Posterior vena cava (tissue), 2 donors: ENCODE measurements at regions not wholly inside any gene's neighbourhood (a gene's known extent, or its start where the extent isn't known, plus 50 kb on each side); places are given as distances from the start of the nearest gene placed in this dataset.
A peak's percentile ranks its signal among the peaks of the same experiment; 100 is the strongest.

ENCODE experiments used
- DNase-seq: peaks from one replicate; pipeline ENCODE4 v3.0.0-alpha.2; 2020; ENCODE audit warnings: low spot score
- intact Hi-C, 2 donors: fragments of 100-400 bp; cut with DNase I; formaldehyde crosslinking; loops; one replicate each; pipeline versions ENCODE4 v1.14.1 to v1.14.2; 2022 to 2023
- donor health status: DM: yes; HTN: yes; CAD: no.
- donor health status: DM: yes; HTN: yes; CAD: no.

DNA sequence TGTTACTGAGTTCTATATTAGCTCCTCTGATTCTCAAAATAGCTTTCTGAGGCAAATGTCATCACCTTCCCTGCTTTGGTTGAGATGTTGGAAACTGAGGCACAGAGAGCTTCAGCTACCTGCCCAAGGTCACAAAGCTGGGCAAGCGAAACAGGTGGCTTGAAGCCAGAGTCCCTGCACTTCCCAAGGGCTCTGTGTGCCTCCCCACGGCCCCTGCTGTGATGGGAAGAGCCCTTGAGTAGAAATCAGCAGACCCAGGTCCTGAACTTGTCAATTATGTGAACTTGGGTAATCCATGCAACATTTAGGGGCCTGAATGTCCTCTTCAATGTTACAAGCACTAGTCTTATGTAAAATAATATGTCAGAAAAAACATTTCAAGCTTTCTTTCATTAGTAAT lies 327.3 kb upstream of the PODXL start:
- no peak for DNase-seq
- intact Hi-C loops = no loop called here

- no peak for DNase-seq
- intact Hi-C loops = no loop called here
Measured at GRCh38 chr7:131883196-131883595, 326.8 kb upstream of the PODXL start.

DNA sequence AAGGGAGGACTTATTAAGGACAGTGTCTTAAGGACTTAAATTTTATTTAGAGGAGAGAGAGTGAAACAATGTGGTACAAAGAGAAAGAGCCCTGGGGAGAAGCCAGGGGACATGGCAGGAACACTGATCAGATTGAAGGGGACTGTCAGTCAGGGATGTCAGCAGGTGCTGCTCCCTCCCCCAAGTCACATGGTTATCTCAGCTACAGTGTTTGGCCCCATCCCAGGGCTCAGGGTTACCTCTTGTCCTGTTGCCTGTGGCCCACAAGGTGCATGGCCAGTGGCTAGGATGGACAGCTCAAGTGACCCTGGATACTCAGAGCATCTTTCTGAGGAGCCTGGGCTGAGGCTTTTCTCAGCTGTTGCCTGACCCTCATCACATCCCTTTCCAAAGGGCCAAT lies 325.9 kb upstream of the PODXL start:
- no peak for DNase-seq
- intact Hi-C loops = no loop called here

DNA sequence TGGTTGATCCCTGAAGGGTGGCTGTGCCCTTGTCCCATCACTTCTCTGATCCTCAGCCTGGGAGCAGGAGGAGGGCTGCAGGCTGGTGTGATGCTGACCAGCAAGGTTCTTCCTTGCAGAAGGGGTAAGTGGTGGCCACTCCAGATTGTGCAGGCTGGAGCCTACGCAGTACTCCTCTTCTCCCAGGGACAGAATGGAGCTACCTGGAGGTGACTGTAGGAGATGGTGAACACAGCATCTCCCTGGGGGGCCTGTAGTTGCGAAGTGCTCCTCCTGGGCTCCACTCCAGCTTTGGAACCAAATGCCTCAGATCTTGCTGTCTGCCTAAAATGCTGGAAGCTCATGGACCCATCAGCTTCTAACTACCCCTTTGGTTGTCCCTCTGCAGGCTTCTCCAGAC lies 323.6 kb upstream of the PODXL start:
- no peak for DNase-seq
- intact Hi-C loops = no loop called here

DNA sequence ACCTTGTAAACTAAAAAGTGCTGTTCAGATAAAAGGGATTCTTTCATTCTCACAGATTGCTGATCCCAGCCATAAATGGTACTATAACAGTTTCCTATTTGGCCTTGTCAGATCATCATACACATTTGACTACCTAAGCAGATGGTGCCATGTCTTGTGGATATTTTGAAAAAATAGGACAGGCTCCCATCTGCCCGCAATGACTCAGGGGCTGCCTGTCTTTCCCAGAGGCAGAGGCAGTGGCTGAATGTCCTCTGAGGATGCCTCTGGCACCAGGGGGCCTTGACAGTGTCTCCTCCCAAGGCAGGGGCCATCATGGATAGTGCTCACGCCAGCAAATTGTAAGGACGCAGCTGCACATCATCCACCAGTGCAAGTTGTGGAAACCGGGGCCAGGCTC lies 323.0 kb upstream of the PODXL start:
- intact Hi-C loops = no loop called here
- DNase-seq = no peak

GRCh38 chr7:131878777-131879176 lies 322.3 kb upstream of the PODXL start:
- DNase-seq = no peak
- intact Hi-C loops = no loop called here

DNA sequence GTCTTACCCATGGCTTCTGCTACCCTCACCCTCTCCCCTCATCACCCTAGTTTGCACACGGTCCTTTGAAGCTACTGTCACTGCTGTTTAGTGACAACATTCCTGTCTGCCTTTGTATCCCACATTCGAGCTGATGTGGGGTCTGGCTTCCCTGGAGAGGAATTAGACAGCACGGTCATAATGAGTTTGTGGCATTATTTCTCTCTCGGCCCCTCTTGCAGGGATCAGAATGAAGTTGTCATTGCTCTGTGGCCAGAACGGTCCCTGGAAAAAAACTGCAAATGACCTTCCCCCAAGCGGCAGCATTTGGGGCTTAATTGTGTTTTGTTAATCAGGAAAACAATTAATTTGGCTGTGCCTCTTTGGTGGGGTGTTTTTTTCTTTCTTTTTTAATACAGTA lies 317.2 kb upstream of the PODXL start:
- intact Hi-C loops = no loop called here
- DNase-seq = no peak

DNA sequence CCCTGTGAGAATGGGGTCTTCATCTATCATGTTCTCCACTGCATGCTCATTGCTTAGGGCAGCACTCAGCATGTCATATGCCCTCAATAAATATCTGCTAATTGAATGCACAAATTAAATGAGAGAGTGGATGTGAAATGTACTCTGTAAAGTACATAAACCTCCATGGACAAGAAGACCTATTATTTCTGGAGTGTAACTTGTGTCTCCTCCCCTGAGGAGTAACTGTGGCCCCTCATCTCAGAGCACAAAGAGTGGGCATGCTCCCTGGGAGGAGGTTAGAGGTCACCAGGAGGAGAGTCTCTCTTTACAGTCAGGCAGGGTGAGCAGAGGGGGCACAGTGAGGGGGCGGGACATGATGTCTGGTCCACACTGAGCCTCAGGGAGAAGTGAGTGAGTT lies 313.6 kb upstream of the PODXL start:
- intact Hi-C loops = no loop called here
- no peak for DNase-seq

GRCh38 chr7:131869169-131869844 lies 312.9 kb upstream of the PODXL start:
- DNase-seq = no peak
- intact Hi-C loops = no loop called here

- intact Hi-C loops = no loop called here
Measured at GRCh38 chr7:131867461-131867860, 311.0 kb upstream of the PODXL start.

DNA sequence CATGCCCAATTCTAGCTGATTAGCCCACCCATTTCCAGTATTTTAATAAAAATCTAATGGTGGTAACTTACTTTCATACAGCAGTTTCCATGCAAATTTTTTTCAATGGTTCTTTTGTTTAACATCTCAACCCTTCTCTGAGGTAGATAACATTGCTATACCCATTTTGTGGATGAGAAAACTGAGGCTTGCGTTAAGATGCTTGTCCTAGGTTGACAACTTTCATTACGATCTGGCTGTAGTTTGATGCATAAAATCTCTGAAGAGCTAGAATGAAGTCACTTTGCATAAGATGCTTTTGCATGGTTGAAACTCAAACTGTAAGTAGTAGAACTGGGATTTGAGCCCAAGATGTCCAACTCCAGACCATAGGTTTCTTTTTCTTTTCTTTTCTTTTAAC lies 309.5 kb upstream of the PODXL start:
- intact Hi-C loops = no loop called here

More at GRCh38 chr7:131867461-131867860, 311.0 kb upstream of the PODXL start:
- DNase-seq = no peak

DNA sequence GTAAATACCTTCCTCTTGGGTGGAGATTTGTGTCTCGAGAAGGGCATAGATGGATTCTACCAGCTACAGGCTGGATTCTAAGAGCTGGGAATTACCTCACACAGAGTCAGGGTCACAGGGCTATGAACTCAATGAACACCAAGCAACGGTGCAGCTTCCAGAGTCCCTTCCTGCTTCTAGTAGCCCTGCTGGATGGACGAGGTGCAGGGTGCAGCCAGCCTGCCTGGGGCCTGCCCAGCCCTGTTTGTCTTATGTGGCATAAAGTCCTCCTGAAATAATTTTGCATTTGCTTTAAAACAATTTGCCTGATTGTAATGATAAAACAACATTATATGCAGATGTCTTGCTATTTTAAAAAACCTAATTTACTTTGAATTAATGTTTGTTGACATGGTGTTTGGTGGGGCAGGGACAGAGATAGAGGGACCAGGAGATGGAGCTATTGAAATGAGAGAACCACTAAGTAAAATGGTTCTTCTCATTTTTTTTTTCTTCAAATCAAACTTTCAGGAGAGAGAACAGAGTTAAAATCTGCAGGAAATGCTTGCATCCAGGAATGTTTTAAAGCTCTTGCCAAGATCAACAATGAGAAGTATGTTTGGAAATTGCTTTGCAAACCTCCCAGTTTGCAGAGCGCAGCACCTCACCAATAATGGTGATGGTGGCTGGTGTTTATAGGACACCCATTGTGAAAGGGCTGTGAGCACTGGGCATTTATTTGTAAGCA lies 305.4 kb upstream of the PODXL start:
- DNase-seq = no peak
- intact Hi-C loops = no loop called here

More for the DNA sequence above, 309.5 kb upstream of the PODXL start:
- DNase-seq = no peak

DNA sequence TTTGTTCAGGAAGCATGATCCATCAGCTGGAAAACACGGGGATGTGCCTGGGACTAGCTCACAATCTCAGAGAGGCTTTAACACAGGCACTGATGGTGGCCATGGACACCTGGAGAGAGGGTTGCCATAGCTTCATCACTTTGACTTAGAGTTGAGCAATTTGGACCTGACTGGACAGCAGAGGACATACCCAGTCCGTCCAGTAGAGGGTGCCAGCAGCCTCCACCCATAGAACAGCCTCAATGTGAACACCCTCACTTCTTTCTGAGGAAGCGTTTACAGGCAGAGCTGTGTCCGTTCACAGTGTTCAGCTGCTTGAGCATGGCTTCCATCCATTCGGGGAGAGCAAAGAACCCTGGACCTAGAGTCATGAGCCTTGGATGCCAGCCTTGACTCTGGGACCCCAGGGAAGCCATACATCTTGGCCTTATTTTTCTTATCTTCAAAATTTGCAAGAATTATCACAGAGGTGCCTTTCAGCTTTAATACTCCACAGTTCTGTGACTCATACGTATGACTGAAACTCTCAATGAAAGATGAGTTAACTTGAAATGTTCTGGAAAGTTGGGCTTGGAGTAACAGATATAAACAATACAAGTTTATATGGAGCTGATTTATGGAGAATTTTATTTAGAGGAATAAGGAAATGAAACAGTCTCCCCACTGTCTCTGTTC lies 302.9 kb upstream of the PODXL start:
- peak; percentile 83 for DNase-seq

DNA sequence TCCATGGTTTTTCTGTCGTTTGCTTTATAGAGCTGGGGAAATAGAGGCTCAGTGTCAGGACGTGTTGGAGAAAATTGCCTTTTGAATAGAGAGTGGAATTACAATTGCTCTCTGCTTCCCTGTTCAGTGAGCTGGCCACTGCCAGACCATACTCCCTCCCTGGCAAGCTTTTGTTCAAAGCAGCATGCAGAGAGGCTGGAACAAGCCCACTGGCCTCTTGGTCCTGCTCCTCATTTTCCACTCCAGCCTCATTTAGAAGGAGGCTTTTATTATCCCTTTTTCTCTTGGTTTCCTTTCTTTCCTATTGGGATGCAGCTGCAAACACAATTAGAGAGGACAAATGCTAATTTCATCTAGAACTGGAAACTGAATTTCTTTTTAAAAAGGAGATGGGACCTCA lies 302.2 kb upstream of the PODXL start:
- intact Hi-C loops = loop anchor here in 1 of 2 donors (10.0 kb wide), 1 partner anchor 716 kb away; the partner anchor contains the start of gene PLXNA4
- DNase-seq = no peak

More for the DNA sequence above, 302.9 kb upstream of the PODXL start:
- intact Hi-C loops = loop anchor here in 1 of 2 donors (10.0 kb wide), 1 partner anchor 716 kb away; the partner anchor contains the start of gene PLXNA4

DNA sequence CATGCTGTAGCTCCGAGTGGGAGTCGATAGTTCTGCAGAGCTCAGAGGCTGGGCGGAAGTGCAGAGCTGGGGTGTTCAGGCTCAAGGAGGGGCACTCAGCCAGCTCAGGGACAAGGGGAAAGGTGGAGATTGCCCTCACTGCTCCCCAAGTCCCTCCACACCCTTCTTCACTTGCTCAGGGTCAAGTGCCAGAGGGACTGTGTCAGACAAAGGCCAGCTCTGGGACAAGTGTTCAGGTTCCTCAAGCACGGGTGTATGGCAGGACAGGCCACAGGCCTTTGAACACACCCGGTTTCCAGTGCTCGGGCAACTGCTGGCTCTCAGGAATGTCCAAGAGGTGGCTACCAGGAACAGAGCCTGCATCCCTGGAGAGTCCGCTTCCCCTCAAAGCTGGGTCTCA lies 293.0 kb upstream of the PODXL start:
- intact Hi-C loops = no loop called here
- no peak for DNase-seq

GRCh38 chr7:131848033-131848432 lies 291.6 kb upstream of the PODXL start:
- no peak for DNase-seq
- intact Hi-C loops = no loop called here

- no peak for DNase-seq
- intact Hi-C loops = no loop called here
Measured at GRCh38 chr7:131845573-131846314, 289.3 kb upstream of the PODXL start.

DNA sequence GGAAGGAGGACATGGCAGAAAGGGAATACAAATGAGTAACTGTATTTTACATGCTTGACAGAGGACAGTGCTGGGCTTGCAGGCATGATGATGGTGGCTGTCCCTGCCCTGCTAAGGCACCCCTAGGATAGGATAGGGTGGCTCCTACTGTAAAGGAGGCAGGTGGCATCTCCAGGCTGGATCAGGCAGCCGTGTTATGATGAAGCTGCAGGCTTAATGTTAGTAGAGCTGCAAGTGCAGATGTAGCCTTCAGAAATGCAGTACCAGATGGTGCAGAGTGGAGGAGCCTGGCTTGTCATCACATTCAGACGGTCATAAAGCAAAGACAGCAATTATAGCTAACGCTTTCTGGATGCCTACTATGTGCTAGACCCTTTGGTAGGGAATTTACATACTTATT lies 287.9 kb upstream of the PODXL start:
- no peak for DNase-seq
- intact Hi-C loops = no loop called here

- no peak for DNase-seq
- intact Hi-C loops = no loop called here
Measured at GRCh38 chr7:131843898-131844331, 287.5 kb upstream of the PODXL start.
